ENCODE measurements at regions not wholly inside any gene's neighbourhood (a gene's known extent, or its start where the extent isn't known, plus 50 kb on each side); places are given as distances from the start of the nearest gene placed in this dataset.

GRCh38 chr19:31572976-31573298, 223.7 kb upstream of the TSHZ3 start:
- TF ChIP-seq CTCF (IDR thresholded peaks at IDR 0.05) (no peak), EP300 (IDR thresholded peaks at IDR 0.05) (no peak)

All from upper lobe of left lung (tissue), 4 donors.